ENCODE measurements at regions not wholly inside any gene's neighbourhood (a gene's known extent, or its start where the extent isn't known, plus 50 kb on each side); places are given as distances from the start of the nearest gene placed in this dataset.

DNA sequence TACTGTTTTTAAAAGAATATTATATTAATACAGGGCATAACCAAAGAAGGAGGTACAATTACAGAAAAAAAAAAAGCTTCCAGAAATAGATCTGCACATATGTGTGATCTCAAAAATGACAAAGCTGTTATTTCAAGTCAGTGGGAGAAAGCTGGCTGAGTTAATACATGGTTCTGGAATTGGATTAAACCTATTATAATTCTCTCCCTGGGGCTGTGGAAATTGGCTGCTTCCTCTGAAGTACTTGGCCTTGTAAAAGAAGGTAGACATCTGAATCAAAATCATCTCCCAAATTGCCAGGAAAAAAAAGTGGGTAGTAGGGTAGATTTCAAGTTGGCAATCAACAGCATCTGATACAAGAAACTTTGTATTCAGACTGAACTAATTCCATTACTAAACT is 723.9 kb upstream of the ALCAM start:
- ATAC-seq (ENCODE audit: poor library complexity), result no peak
- Histone ChIP-seq H3K4me1 (ENCODE audit: insufficient read depth, low read length) (no peaks in the 10 kb centered on the region), H3K4me3 (ENCODE audit: low read length) (no peak overlapping the region), H3K27me3 (ENCODE audit: control insufficient read depth in 1 of 2, insufficient read depth in 2 of 2, low read length in 2 of 2) (no peaks in the 10 kb centered on the region), H3K36me3 (ENCODE audit: insufficient read depth, low read length) (no peaks in the 10 kb centered on the region), H3K27ac (ENCODE audit: low read depth in 1 of 2, low read length in 2 of 2) (no peak overlapping the region), H3K9me3 (ENCODE audit: control insufficient read depth in 1 of 2, insufficient read depth in 1 of 2, low read length in 2 of 2) (no peaks in the 10 kb centered on the region)
- ChIA-PET CTCF (no interaction called here), POLR2A (no interaction called here)
- TF ChIP-seq, protein P1, sequence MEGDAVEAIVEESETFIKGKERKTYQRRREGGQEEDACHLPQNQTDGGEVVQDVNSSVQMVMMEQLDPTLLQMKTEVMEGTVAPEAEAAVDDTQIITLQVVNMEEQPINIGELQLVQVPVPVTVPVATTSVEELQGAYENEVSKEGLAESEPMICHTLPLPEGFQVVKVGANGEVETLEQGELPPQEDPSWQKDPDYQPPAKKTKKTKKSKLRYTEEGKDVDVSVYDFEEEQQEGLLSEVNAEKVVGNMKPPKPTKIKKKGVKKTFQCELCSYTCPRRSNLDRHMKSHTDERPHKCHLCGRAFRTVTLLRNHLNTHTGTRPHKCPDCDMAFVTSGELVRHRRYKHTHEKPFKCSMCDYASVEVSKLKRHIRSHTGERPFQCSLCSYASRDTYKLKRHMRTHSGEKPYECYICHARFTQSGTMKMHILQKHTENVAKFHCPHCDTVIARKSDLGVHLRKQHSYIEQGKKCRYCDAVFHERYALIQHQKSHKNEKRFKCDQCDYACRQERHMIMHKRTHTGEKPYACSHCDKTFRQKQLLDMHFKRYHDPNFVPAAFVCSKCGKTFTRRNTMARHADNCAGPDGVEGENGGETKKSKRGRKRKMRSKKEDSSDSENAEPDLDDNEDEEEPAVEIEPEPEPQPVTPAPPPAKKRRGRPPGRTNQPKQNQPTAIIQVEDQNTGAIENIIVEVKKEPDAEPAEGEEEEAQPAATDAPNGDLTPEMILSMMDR (IDR thresholded peaks at IDR 0.05), result no peak
- intact Hi-C loops (cut with DNase I, micrococcal nuclease), result no loop called here
- Mint-ChIP-seq H3K27ac (no peak overlapping the region), H3K27me3 (no peaks in the 10 kb centered on the region), H3K36me3 (ENCODE audit: low read depth) (no peaks in the 10 kb centered on the region), H3K9me3 (peaks cover 9% of the 10 kb centered on the region), H3K4me1 (ENCODE audit: low read depth) (no peaks in the 10 kb centered on the region), H3K4me3 (no peak overlapping the region)
- DNase-seq, result no peak

DNA sequence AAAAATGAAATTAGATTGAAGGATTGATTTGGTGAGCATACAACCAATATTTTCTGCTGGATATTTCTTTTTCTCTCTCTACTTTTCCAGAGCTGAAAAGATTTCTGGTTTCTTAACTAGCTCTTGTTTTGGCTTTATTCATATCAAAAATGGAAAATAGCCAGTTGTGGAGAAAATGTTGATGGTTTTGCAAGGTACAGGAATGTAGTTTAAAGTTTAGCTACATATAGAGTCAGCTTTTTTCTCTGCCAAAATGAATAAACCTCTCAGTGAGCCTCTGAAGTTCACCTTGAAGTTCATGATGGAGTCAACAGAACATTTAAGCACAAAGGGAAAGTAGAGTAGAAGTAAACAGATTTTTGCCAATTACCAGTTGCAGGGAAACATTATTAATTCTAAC is 720.5 kb upstream of the ALCAM start:
- intact Hi-C loops (cut with DNase I, micrococcal nuclease), result no loop called here
- H3K27me3 Mint-ChIP-seq, result no peaks in the 10 kb centered on the region
- H3K9me3 ChIP-seq (ENCODE audit: control insufficient read depth in 1 of 2, insufficient read depth in 1 of 2, low read length in 2 of 2), result no peaks in the 10 kb centered on the region
- H3K4me1 ChIP-seq (ENCODE audit: insufficient read depth, low read length), result no peaks in the 10 kb centered on the region
- TF ChIP-seq, protein P1 (IDR thresholded peaks at IDR 0.05), result no peak
- H3K27ac Mint-ChIP-seq, result no peak overlapping the region
- POLR2A ChIA-PET, result no interaction called here
- H3K9me3 Mint-ChIP-seq, result peaks cover 1% of the 10 kb centered on the region
- DNase-seq (no peak), ATAC-seq (ENCODE audit: poor library complexity) (no peak)
- no peaks in the 10 kb centered on the region for H3K36me3 Mint-ChIP-seq (ENCODE audit: low read depth)
- H3K4me3 ChIP-seq (ENCODE audit: low read length), result no peak overlapping the region
- no peaks in the 10 kb centered on the region for H3K27me3 ChIP-seq (ENCODE audit: control insufficient read depth in 1 of 2, insufficient read depth in 2 of 2, low read length in 2 of 2)
- H3K4me1 Mint-ChIP-seq (ENCODE audit: low read depth), result no peaks in the 10 kb centered on the region
- no peak overlapping the region for H3K4me3 Mint-ChIP-seq
- CTCF ChIA-PET, result no interaction called here
- H3K36me3 ChIP-seq (ENCODE audit: insufficient read depth, low read length), result no peaks in the 10 kb centered on the region
- H3K27ac ChIP-seq (ENCODE audit: low read depth in 1 of 2, low read length in 2 of 2), result no peak overlapping the region

DNA sequence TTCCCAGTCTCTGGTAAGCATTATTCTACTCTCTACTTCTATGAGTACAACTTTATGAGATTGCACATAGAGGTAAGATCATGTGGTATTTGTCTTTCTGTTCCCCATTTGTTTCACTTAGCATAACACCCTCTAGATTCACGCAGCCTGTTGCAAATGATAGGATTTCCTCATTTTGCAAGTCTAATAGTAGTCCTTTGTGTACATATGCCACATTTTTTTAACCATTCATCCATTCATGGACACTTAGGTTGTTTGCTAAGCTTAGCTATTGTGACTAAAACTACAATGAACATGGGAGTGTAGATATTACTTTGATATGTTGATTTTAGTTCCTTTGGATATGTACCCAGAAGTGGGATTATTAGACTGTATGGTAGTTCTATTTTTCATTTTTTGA is 717.9 kb upstream of the ALCAM start:
- H3K4me3 ChIP-seq (ENCODE audit: low read length), result no peak overlapping the region
- no peak overlapping the region for H3K27ac ChIP-seq (ENCODE audit: low read depth in 1 of 2, low read length in 2 of 2)
- H3K4me3 Mint-ChIP-seq, result no peak overlapping the region
- H3K36me3 ChIP-seq (ENCODE audit: insufficient read depth, low read length), result no peaks in the 10 kb centered on the region
- no peaks in the 10 kb centered on the region for H3K36me3 Mint-ChIP-seq (ENCODE audit: low read depth)
- intact Hi-C loops (cut with DNase I, micrococcal nuclease), result no loop called here
- no peaks in the 10 kb centered on the region for H3K27me3 ChIP-seq (ENCODE audit: control insufficient read depth in 1 of 2, insufficient read depth in 2 of 2, low read length in 2 of 2)
- no peaks in the 10 kb centered on the region for H3K27me3 Mint-ChIP-seq
- ChIA-PET POLR2A (no interaction called here), CTCF (no interaction called here)
- TF ChIP-seq, protein P1 (IDR thresholded peaks at IDR 0.05), result no peak
- no peak overlapping the region for H3K27ac Mint-ChIP-seq
- no peaks in the 10 kb centered on the region for H3K9me3 Mint-ChIP-seq
- H3K9me3 ChIP-seq (ENCODE audit: control insufficient read depth in 1 of 2, insufficient read depth in 1 of 2, low read length in 2 of 2), result peaks cover 0 to 4% of the 10 kb centered on the region in 2 experiments
- DNase-seq (no peak), ATAC-seq (ENCODE audit: poor library complexity) (no peak)
- no peaks in the 10 kb centered on the region for H3K4me1 Mint-ChIP-seq (ENCODE audit: low read depth)
- no peaks in the 10 kb centered on the region for H3K4me1 ChIP-seq (ENCODE audit: insufficient read depth, low read length)
